ENCODE measurements at regions not wholly inside any gene's neighbourhood (a gene's known extent, or its start where the extent isn't known, plus 50 kb on each side); places are given as distances from the start of the nearest gene placed in this dataset.

- no peak for TF ChIP-seq CTCF (IDR thresholded peaks at IDR 0.05)
- no peak for TF ChIP-seq POLR2A (IDR thresholded peaks at IDR 0.05)
Measured at GRCh38 chr6:126781582-126781981, 336.9 kb upstream of the RSPO3 start.

Measured in body of pancreas (tissue), 4 donors.